Kidney (tissue), 13 donors: ENCODE measurements at regions not wholly inside any gene's neighbourhood (a gene's known extent, or its start where the extent isn't known, plus 50 kb on each side); places are given as distances from the start of the nearest gene placed in this dataset.

Source experiments
- DNase-seq, 5 donors: peaks; one replicate each; pipeline ENCODE4 v3.0.0-alpha.2; 2013 to 2020
- FAIRE-seq: peaks from 2 replicates; lab custom pipeline; 2012; peaks lifted over from hg19 to GRCh38; lab: Jason Lieb, UNC
- H3K27ac ChIP-seq, 2 donors: one replicate each; pipeline ENCODE4 v1.7.0; 2013; ENCODE audit warnings: low read depth in 2 of 2, low read length in 2 of 2, inconsistent platforms in 1 of 2
- H3K27me3 ChIP-seq: one replicate; pipeline ENCODE4 v1.7.1; 2013; ENCODE audit warnings: low read length, inconsistent platforms; ENCODE audit not compliant: control insufficient read depth, insufficient read depth
- H3K36me3 ChIP-seq, 3 donors: one replicate each; pipeline versions ENCODE4 v1.7.0 to v1.7.1; 2013; ENCODE audit warnings: low read length in 3 of 3, control low read depth in 1 of 3, inconsistent platforms in 1 of 3; ENCODE audit not compliant: insufficient read depth in 3 of 3, control insufficient read depth in 2 of 3
- H3K4me1 ChIP-seq, 3 donors: one replicate each; pipeline versions ENCODE4 v1.7.0 to v1.7.1; 2013; ENCODE audit warnings: low read length in 3 of 3, inconsistent platforms in 1 of 3, low read depth in 1 of 3; ENCODE audit not compliant: control insufficient read depth in 2 of 3, insufficient read depth in 2 of 3
- H3K4me3 ChIP-seq, 3 donors: one replicate each; pipeline versions ENCODE4 v1.7.0 to v1.8.1; 2013; ENCODE audit warnings: low read length in 3 of 3, control low read depth in 1 of 3, inconsistent platforms in 1 of 3
- H3K9ac ChIP-seq, 3 donors: one replicate each; pipeline versions ENCODE4 v1.7.0 to v1.7.1; 2013; ENCODE audit warnings: low read length in 3 of 3, control low read depth in 1 of 3, inconsistent platforms in 1 of 3
- H3K9me3 ChIP-seq, 3 donors: one replicate each; pipeline versions ENCODE4 v1.7.0 to v1.7.1; 2013; ENCODE audit warnings: low read length in 3 of 3, control low read depth in 1 of 3, inconsistent platforms in 1 of 3; ENCODE audit not compliant: control insufficient read depth in 2 of 3, insufficient read depth in 1 of 3
- CTCF ChIP-seq: IDR thresholded peaks from 3 replicates; pipeline ENCODE4 v1.5.1; 2012; ENCODE audit warnings: mild to moderate bottlenecking, moderate library complexity, borderline replicate concordance; ENCODE audit not compliant: insufficient read depth; ENCODE audit errors: extremely low read depth
- intact Hi-C: fragments of 100-400 bp; cut with DNase I; formaldehyde crosslinking; loops from one replicate; pipeline ENCODE4 v1.11.1; 2022
- donor health status: control.
- donor health status: control.
- donor health status: control.
- donor health status: control.
- donor health status: control.
- donor health status: DM: yes; HTN: yes; CAD: no.
- donor health status: Normal renal cell carcinoma (clear cell type).

- intact Hi-C loops = no loop called here
- TF ChIP-seq CTCF = no peak
- H3K36me3 ChIP-seq = no peaks in the 10 kb centered on the region
- peaks cover 11% of the 10 kb centered on the region for H3K27me3 ChIP-seq
- no peaks in the 10 kb centered on the region for H3K9me3 ChIP-seq
- H3K4me1 ChIP-seq = no peaks in the 10 kb centered on the region
- H3K27ac ChIP-seq = no peak overlapping the region
- no peak overlapping the region for H3K9ac ChIP-seq
- FAIRE-seq = no peak
- no peak for DNase-seq
- no peak overlapping the region for H3K4me3 ChIP-seq
Measured at GRCh38 chrX:13899607-13900006, 82.7 kb upstream of the GPM6B start.

GRCh38 chrX:13898603-13899002 is 81.7 kb upstream of the GPM6B start:
- Histone ChIP-seq H3K27ac (no peak overlapping the region), H3K4me3 (no peak overlapping the region), H3K27me3 (peaks cover 14% of the 10 kb centered on the region), H3K4me1 (no peaks in the 10 kb centered on the region), H3K9ac (no peak overlapping the region), H3K9me3 (no peaks in the 10 kb centered on the region), H3K36me3 (no peaks in the 10 kb centered on the region)
- intact Hi-C loops = no loop called here
- TF ChIP-seq CTCF = no peak
- DNase-seq (no peak), FAIRE-seq (no peak)

- Histone ChIP-seq H3K9me3 (no peaks in the 10 kb centered on the region), H3K36me3 (no peaks in the 10 kb centered on the region), H3K27ac (no peak overlapping the region), H3K4me3 (no peak overlapping the region), H3K27me3 (peaks cover 17% of the 10 kb centered on the region), H3K9ac (no peak overlapping the region), H3K4me1 (no peaks in the 10 kb centered on the region)
- DNase-seq (peak in 1 of 5 donors; percentile 50), FAIRE-seq (no peak)
- intact Hi-C loops = no loop called here
- no peak for TF ChIP-seq CTCF
Measured at GRCh38 chrX:13898083-13898482, 81.2 kb upstream of the GPM6B start.

GRCh38 chrX:13897566-13897965 is 80.7 kb upstream of the GPM6B start:
- Histone ChIP-seq H3K36me3 (no peaks in the 10 kb centered on the region), H3K9me3 (no peaks in the 10 kb centered on the region), H3K9ac (no peak overlapping the region), H3K4me3 (no peak overlapping the region), H3K27ac (no peak overlapping the region), H3K4me1 (no peaks in the 10 kb centered on the region), H3K27me3 (peaks cover 17% of the 10 kb centered on the region)
- TF ChIP-seq CTCF = no peak
- intact Hi-C loops = no loop called here
- FAIRE-seq (no peak), DNase-seq (peak in 1 of 5 donors; percentile 7)
